AG04449 (cell line): ENCODE measurements at regions not wholly inside any gene's neighbourhood (a gene's known extent, or its start where the extent isn't known, plus 50 kb on each side); places are given as distances from the start of the nearest gene placed in this dataset.

Experiments used
- CTCF ChIA-PET: fragments of 350-600 bp; formaldehyde crosslinking; extraction: SDS; loops from one replicate; lab custom pipeline; 2021; ENCODE audit warnings: antibody characterized with exemption; lab: Yijun Ruan, JAX
- POLR2A ChIA-PET: fragments of 400-600, 350-600 bp; formaldehyde crosslinking; extraction: SDS; loops from one replicate; lab custom pipeline; 2020; ENCODE audit warnings: antibody characterized with exemption, inconsistent platforms; lab: Yijun Ruan, JAX
- DNase-seq: peaks from one replicate; pipeline ENCODE4 v3.0.0-alpha.2; 2010; ENCODE audit warnings: low read depth, low spot score
- H3K4me3 ChIP-seq: 2 replicates; pipeline ENCODE4 v1.5.1; 2011; ENCODE audit warnings: low read depth, mild to moderate bottlenecking, control low read depth, low read length
- TF ChIP-seq, protein P1 (sequence below): IDR thresholded peaks from one replicate; pipeline ENCODE4 v1.5.1; 2011; ENCODE audit warnings: mild to moderate bottlenecking, moderate library complexity, low read length, control low read depth, inconsistent platforms; ENCODE audit not compliant: insufficient read depth; ENCODE audit errors: missing control alignments

DNA sequence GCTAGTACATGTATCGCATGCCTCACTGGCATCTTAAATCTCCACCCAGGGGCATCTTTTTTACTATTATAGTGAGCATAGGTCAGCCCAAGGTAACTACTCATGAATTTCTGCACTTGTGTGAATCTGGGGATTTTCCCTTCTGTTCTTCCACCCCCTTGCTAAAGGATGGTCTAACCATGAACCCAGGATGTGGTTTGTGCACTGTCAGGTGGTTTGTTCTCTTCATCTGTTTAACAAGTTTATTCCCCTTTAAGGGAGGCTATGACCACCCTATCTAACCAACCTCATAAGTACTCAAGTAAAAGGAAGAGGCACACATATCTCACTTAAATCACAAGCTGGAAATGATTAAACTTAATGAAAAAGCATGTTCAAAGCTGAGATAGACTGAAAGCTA is 243.0 kb downstream of the RPRM start:
- ChIA-PET CTCF (no interaction called here), POLR2A (no interaction called here)
- DNase-seq, result no peak
- TF ChIP-seq, protein P1, sequence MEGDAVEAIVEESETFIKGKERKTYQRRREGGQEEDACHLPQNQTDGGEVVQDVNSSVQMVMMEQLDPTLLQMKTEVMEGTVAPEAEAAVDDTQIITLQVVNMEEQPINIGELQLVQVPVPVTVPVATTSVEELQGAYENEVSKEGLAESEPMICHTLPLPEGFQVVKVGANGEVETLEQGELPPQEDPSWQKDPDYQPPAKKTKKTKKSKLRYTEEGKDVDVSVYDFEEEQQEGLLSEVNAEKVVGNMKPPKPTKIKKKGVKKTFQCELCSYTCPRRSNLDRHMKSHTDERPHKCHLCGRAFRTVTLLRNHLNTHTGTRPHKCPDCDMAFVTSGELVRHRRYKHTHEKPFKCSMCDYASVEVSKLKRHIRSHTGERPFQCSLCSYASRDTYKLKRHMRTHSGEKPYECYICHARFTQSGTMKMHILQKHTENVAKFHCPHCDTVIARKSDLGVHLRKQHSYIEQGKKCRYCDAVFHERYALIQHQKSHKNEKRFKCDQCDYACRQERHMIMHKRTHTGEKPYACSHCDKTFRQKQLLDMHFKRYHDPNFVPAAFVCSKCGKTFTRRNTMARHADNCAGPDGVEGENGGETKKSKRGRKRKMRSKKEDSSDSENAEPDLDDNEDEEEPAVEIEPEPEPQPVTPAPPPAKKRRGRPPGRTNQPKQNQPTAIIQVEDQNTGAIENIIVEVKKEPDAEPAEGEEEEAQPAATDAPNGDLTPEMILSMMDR, result no peak
- no peak overlapping the region for H3K4me3 ChIP-seq

DNA sequence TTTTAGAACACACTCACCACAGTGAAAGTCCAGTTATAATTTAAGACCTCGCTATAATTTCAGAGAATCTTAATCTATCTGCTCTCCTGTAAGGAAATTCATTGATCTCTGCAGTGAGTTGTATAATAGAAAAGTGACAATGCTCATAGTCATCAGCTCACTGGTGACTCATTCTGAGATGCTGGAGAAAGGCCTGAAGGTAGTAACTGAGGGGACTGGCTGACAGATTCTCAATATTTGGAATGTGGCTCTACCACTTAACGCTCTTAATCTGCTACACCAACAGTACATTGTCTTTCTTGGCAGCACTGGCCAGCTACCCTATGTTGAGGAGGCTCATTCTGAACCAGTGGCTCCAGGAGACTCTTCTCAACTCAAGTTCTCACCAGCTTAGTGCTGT is 246.1 kb downstream of the RPRM start:
- TF ChIP-seq, protein P1, result no peak
- ChIA-PET CTCF (no interaction called here), POLR2A (no interaction called here)
- H3K4me3 ChIP-seq, result no peak overlapping the region
- no peak for DNase-seq

DNA sequence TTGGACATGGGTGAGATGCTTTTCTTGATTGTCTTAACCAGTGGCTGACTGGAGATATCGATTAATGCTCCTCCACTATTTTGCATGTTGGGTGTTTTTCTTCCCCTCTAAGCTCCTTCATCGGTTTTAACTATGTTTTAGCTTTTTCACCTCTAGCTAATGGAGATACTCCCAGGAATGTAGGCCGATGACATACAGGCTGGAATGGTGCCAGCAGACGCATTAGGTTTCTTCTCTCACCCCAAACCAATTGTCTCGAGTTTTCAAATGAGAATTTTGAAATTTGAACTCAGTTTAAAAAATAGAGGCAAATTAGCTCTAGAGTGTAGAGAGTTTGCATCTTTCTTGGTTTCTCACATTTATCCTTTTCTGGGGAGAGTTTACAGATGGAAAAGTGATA is 247.6 kb downstream of the RPRM start:
- no peak overlapping the region for H3K4me3 ChIP-seq
- CTCF ChIA-PET, result no interaction called here
- no peak for DNase-seq
- POLR2A ChIA-PET, result no interaction called here
- TF ChIP-seq, protein P1, result no peak

DNA sequence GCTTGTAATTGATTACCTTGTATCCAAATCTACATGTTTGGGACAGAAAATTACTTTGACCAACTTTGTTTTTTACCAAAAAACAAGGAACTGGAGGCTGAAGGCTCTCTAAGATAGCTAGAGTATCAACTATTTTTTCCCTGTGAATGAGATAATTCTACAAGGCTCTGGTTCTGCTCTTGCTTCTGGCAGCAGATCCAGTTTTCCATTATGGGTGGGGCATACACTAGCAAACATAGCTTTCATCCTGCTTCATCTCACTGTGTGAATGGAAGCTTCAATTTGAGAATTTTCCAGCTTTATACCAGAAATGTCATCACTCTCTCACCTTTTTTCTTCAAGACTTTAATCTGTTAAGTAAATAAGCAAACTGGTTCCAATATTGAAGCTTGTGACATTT is 249.7 kb downstream of the RPRM start:
- no peak for DNase-seq
- POLR2A ChIA-PET, result no interaction called here
- TF ChIP-seq, protein P1, result no peak
- no peak overlapping the region for H3K4me3 ChIP-seq
- CTCF ChIA-PET, result no interaction called here

DNA sequence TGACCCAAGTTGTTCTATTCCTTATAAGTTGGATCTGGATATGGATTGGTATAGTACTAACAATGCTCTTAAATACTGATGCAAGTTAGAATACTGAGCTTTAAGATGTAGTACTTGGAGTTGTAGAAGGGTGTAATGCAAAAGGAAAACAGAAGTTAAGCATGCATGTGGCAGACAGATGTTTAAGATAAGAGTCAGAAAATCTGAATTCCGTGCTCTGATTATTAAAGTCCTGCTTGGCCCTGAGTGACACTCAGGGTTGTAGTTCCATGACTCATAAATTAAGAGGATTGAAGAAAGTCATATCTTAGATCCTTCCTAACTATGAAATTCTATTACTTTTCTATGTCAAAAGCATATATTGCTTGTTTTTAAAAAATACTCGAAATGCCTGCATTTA is 250.6 kb downstream of the RPRM start:
- POLR2A ChIA-PET, result no interaction called here
- no peak for DNase-seq
- CTCF ChIA-PET, result no interaction called here
- TF ChIP-seq, protein P1, result no peak
- no peak overlapping the region for H3K4me3 ChIP-seq

DNA sequence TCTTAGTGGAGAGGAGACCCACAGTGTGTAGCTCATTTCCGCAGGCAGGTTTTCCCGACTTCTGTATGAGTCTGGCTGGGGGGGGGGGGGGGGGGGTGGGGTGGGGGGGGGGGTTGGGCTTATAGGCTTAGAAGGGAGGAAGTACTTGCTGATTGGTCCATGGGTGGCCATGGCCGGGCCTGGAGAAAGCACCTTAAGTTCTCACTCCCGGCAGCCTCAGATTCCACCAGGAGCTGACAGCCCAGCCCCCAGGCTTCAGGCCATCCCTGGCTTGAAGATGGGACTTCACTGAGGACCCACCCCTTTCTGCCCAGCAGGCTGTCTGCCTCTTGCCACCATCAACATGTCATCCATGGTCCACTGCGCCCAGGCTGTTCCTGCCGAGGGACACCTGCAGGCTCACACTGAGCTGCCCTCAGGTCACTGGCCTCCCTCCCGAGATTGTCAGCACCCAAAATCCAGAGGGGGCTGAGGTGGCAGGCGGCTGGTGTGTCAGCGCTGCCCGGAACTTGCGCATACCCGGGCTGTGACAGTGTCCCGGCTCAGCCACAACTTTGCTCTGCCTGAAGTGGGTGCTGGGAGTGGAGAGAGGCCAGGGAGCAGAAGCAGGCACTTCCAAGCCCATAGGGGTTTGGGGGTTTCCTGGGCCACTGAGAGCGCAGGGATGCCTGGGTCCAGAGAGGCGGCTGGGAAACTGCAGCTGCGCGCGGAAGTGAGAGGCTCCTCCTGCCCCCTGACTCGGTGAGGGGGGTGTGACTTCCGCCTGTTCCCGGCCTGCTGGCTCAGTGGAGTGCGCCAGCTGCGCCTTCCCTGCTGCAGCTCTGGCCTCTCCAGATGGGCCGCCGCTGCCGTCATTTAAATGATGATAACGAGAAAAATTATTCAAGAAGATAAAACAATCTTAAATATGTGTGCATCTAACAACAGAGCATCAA is 256.1 kb downstream of the RPRM start:
- no peak for DNase-seq
- TF ChIP-seq, protein P1, result no peak
- no peak overlapping the region for H3K4me3 ChIP-seq
- ChIA-PET POLR2A (no interaction called here), CTCF (no interaction called here)
